ENCODE measurements at regions not wholly inside any gene's neighbourhood (a gene's known extent, or its start where the extent isn't known, plus 50 kb on each side); places are given as distances from the start of the nearest gene placed in this dataset.

DNA sequence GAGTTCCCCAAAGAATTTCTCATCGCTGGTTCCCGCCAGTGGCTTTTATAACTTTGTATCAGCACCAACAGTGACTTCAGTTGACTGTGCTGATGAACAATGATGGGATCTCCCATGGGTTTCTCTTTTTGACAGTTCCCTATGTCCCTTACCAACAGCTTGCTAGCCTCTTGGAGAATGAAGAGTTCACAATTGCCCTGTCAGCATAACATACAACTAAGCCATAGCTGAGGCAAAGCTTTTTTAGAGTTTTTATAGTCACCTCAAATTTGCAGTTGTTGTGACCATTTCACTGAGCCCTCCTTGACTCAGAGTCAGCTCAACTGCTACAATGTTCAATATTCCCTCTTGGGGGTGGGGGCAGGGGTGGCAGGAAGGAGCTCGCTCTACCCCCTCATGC lies 179.8 kb downstream of the TFEC start:
- Histone ChIP-seq H3K27ac (ENCODE audit: low read depth, low read length) (no peak overlapping the region), H3K79me1 (ENCODE audit: low read length) (no peaks in the 10 kb centered on the region), H3K27me3 (ENCODE audit: insufficient read depth, low read length) (no peaks in the 10 kb centered on the region), H3K4me2 (ENCODE audit: low read length) (no peak overlapping the region), H2AK5ac (ENCODE audit: low read length) (no peak overlapping the region), H4K8ac (ENCODE audit: low read depth, low read length) (no peak overlapping the region), H3K18ac (ENCODE audit: low read length) (no peak overlapping the region), H3K4me1 (ENCODE audit: control insufficient read depth in 1 of 2, insufficient read depth in 2 of 2, low read length in 2 of 2) (no peaks in the 10 kb centered on the region), H2BK5ac (ENCODE audit: low read depth, low read length, poor library complexity) (no peak overlapping the region), H3K79me2 (ENCODE audit: control insufficient read depth, insufficient read depth, low read length, poor library complexity) (no peaks in the 10 kb centered on the region), H3K9me3 (ENCODE audit: insufficient read depth, low read depth, low read length) (no peaks in the 10 kb centered on the region), H4K12ac (ENCODE audit: low read depth, low read length) (no peak overlapping the region), H4K91ac (ENCODE audit: low read depth, low read length) (no peak overlapping the region), H3K9ac (ENCODE audit: low read length) (no peak overlapping the region), H3K4ac (ENCODE audit: low read depth, low read length) (no peak overlapping the region), H3K4me3 (ENCODE audit: low read depth, low read length) (no peak overlapping the region), H3K23ac (ENCODE audit: low read length) (no peak overlapping the region), H2BK120ac (ENCODE audit: insufficient read depth, low read length, poor library complexity) (no peak overlapping the region), H3K36me3 (ENCODE audit: control insufficient read depth in 1 of 2, insufficient read depth in 2 of 2, low read length in 2 of 2) (no peaks in the 10 kb centered on the region), H3K14ac (ENCODE audit: low read length) (no peak overlapping the region), H2AFZ (ENCODE audit: insufficient read depth, low read length, poor library complexity) (no peak overlapping the region), H2BK12ac (ENCODE audit: low read length) (no peak overlapping the region)
- DNase-seq: no peak
- no CpG with 5 or more reads among the region's 3 CpGs for WGBS (ENCODE audit: extremely low coverage, insufficient coverage, insufficient read length)

DNA sequence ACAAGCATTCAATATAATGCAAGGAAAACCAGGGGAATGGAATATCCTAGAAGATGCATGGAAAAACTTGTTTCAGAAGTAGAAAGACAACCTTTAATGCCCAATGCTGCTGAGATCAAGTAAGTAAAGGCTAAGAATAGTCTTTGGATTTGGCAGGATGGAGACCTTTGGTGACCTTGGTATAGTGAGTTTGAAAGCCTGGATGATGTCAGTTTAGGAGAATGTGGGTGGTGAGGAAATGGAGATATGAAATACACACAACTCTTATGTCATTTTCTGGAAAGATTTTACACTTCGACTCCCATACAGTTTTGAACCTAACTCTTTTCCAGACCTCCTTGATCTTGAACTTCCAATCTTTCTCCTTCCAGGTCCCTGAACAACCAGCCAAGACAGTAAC lies 185.7 kb downstream of the TFEC start:
- Histone ChIP-seq H3K23ac (ENCODE audit: low read length) (no peak overlapping the region), H3K4me3 (ENCODE audit: low read depth, low read length) (no peak overlapping the region)
- no CpG with 5 or more reads among the region's 1 CpG for WGBS (ENCODE audit: extremely low coverage, insufficient coverage, insufficient read length)

GRCh38 chr7:115840702-115841101 lies 189.9 kb downstream of the TFEC start:
- H3K79me1 ChIP-seq (ENCODE audit: low read length): no peaks in the 10 kb centered on the region
- no peak overlapping the region for H4K91ac ChIP-seq (ENCODE audit: low read depth, low read length)
- H2AK5ac ChIP-seq (ENCODE audit: low read length): no peak overlapping the region
- DNase-seq: peak; percentile 81 to 97
- peak overlapping the region; percentile 30 for H3K4me2 ChIP-seq (ENCODE audit: low read length)
- no peak overlapping the region for H3K27ac ChIP-seq (ENCODE audit: low read depth, low read length)
- no peak overlapping the region for H3K9ac ChIP-seq (ENCODE audit: low read length)
- no peak overlapping the region for H3K18ac ChIP-seq (ENCODE audit: low read length)
- no peak overlapping the region for H3K4me3 ChIP-seq (ENCODE audit: low read depth, low read length)
- no peak overlapping the region for H4K8ac ChIP-seq (ENCODE audit: low read depth, low read length)
- no peak overlapping the region for H2BK5ac ChIP-seq (ENCODE audit: low read depth, low read length, poor library complexity)
- H3K79me2 ChIP-seq (ENCODE audit: control insufficient read depth, insufficient read depth, low read length, poor library complexity): no peaks in the 10 kb centered on the region
- no peak overlapping the region for H3K14ac ChIP-seq (ENCODE audit: low read length)
- no peaks in the 10 kb centered on the region for H3K36me3 ChIP-seq (ENCODE audit: control insufficient read depth in 1 of 2, insufficient read depth in 2 of 2, low read length in 2 of 2)
- no peak overlapping the region for H2BK120ac ChIP-seq (ENCODE audit: insufficient read depth, low read length, poor library complexity)
- H3K4ac ChIP-seq (ENCODE audit: low read depth, low read length): no peak overlapping the region
- no peak overlapping the region for H3K23ac ChIP-seq (ENCODE audit: low read length)
- H3K4me1 ChIP-seq (ENCODE audit: control insufficient read depth in 1 of 2, insufficient read depth in 2 of 2, low read length in 2 of 2): peaks cover 0 to 2% of the 10 kb centered on the region in 2 experiments
- no peak overlapping the region for H2BK12ac ChIP-seq (ENCODE audit: low read length)
- H2AFZ ChIP-seq (ENCODE audit: insufficient read depth, low read length, poor library complexity): no peak overlapping the region
- no CpG with 5 or more reads among the region's 3 CpGs for WGBS (ENCODE audit: extremely low coverage, insufficient coverage, insufficient read length)
- H3K27me3 ChIP-seq (ENCODE audit: insufficient read depth, low read length): no peaks in the 10 kb centered on the region
- H3K9me3 ChIP-seq (ENCODE audit: insufficient read depth, low read depth, low read length): no peaks in the 10 kb centered on the region
- no peak overlapping the region for H4K12ac ChIP-seq (ENCODE audit: low read depth, low read length)

More for the DNA sequence above, 185.7 kb downstream of the TFEC start:
- H3K4me1 ChIP-seq (ENCODE audit: control insufficient read depth in 1 of 2, insufficient read depth in 2 of 2, low read length in 2 of 2): no peaks in the 10 kb centered on the region
- no peak overlapping the region for H3K27ac ChIP-seq (ENCODE audit: low read depth, low read length)
- no peak for DNase-seq
- H2BK12ac ChIP-seq (ENCODE audit: low read length): no peak overlapping the region
- no peaks in the 10 kb centered on the region for H3K79me2 ChIP-seq (ENCODE audit: control insufficient read depth, insufficient read depth, low read length, poor library complexity)
- no peak overlapping the region for H3K14ac ChIP-seq (ENCODE audit: low read length)
- no peak overlapping the region for H4K12ac ChIP-seq (ENCODE audit: low read depth, low read length)
- no peak overlapping the region for H2BK120ac ChIP-seq (ENCODE audit: insufficient read depth, low read length, poor library complexity)
- no peaks in the 10 kb centered on the region for H3K36me3 ChIP-seq (ENCODE audit: control insufficient read depth in 1 of 2, insufficient read depth in 2 of 2, low read length in 2 of 2)
- H3K18ac ChIP-seq (ENCODE audit: low read length): no peak overlapping the region
- H3K27me3 ChIP-seq (ENCODE audit: insufficient read depth, low read length): no peaks in the 10 kb centered on the region
- no peak overlapping the region for H2AFZ ChIP-seq (ENCODE audit: insufficient read depth, low read length, poor library complexity)
- H2AK5ac ChIP-seq (ENCODE audit: low read length): no peak overlapping the region
- H3K79me1 ChIP-seq (ENCODE audit: low read length): no peaks in the 10 kb centered on the region
- no peak overlapping the region for H3K9ac ChIP-seq (ENCODE audit: low read length)
- no peaks in the 10 kb centered on the region for H3K9me3 ChIP-seq (ENCODE audit: insufficient read depth, low read depth, low read length)
- H3K4ac ChIP-seq (ENCODE audit: low read depth, low read length): no peak overlapping the region
- H4K8ac ChIP-seq (ENCODE audit: low read depth, low read length): no peak overlapping the region
- no peak overlapping the region for H3K4me2 ChIP-seq (ENCODE audit: low read length)
- H4K91ac ChIP-seq (ENCODE audit: low read depth, low read length): no peak overlapping the region
- no peak overlapping the region for H2BK5ac ChIP-seq (ENCODE audit: low read depth, low read length, poor library complexity)

DNA sequence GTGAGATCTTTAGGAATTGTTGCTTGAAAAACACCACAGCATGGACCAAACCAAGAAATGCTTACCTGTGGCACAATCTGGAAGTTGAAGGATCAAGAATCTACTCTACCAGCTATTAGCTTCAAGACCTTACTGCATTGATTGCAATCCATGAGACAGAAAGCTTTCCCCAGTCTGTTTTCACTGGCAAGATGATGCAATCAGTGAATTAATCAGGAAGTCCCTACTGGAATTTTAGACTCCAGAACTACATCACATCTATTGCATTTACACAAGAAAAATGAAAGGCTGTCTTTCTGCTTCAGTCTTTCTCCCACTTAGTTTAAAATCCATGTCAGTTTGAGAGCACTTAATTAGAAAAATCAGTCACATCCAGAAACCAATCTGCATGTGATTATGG lies 191.7 kb downstream of the TFEC start:
- no peak overlapping the region for H3K27ac ChIP-seq (ENCODE audit: low read depth, low read length)
- no peaks in the 10 kb centered on the region for H3K79me2 ChIP-seq (ENCODE audit: control insufficient read depth, insufficient read depth, low read length, poor library complexity)
- no peak overlapping the region for H3K9ac ChIP-seq (ENCODE audit: low read length)
- H3K4me2 ChIP-seq (ENCODE audit: low read length): no peak overlapping the region
- H4K12ac ChIP-seq (ENCODE audit: low read depth, low read length): no peak overlapping the region
- no peaks in the 10 kb centered on the region for H3K27me3 ChIP-seq (ENCODE audit: insufficient read depth, low read length)
- no peak overlapping the region for H2BK12ac ChIP-seq (ENCODE audit: low read length)
- H2AK5ac ChIP-seq (ENCODE audit: low read length): no peak overlapping the region
- no peak overlapping the region for H3K4ac ChIP-seq (ENCODE audit: low read depth, low read length)
- H3K14ac ChIP-seq (ENCODE audit: low read length): no peak overlapping the region
- no peak overlapping the region for H3K18ac ChIP-seq (ENCODE audit: low read length)
- H3K79me1 ChIP-seq (ENCODE audit: low read length): no peaks in the 10 kb centered on the region
- H3K4me1 ChIP-seq (ENCODE audit: control insufficient read depth in 1 of 2, insufficient read depth in 2 of 2, low read length in 2 of 2): peaks cover 0 to 2% of the 10 kb centered on the region in 2 experiments
- H2BK120ac ChIP-seq (ENCODE audit: insufficient read depth, low read length, poor library complexity): no peak overlapping the region
- H2BK5ac ChIP-seq (ENCODE audit: low read depth, low read length, poor library complexity): no peak overlapping the region
- no peak overlapping the region for H3K23ac ChIP-seq (ENCODE audit: low read length)
- no peak for DNase-seq
- H2AFZ ChIP-seq (ENCODE audit: insufficient read depth, low read length, poor library complexity): no peak overlapping the region
- no peak overlapping the region for H4K8ac ChIP-seq (ENCODE audit: low read depth, low read length)
- no peaks in the 10 kb centered on the region for H3K36me3 ChIP-seq (ENCODE audit: control insufficient read depth in 1 of 2, insufficient read depth in 2 of 2, low read length in 2 of 2)
- no peak overlapping the region for H3K4me3 ChIP-seq (ENCODE audit: low read depth, low read length)
- H4K91ac ChIP-seq (ENCODE audit: low read depth, low read length): no peak overlapping the region
- no peaks in the 10 kb centered on the region for H3K9me3 ChIP-seq (ENCODE audit: insufficient read depth, low read depth, low read length)

Data from trophoblast cell (in vitro differentiated cells and primary cell).